IMR-90 (cell line): ENCODE measurements at regions not wholly inside any gene's neighbourhood (a gene's known extent, or its start where the extent isn't known, plus 50 kb on each side); places are given as distances from the start of the nearest gene placed in this dataset.

Experiments used
- ATAC-seq: fragments of 200-7000 bp; cut with Tn5 transposase; 2 replicates; pipeline ENCODE4 v1.9.1; 2020; ENCODE audit warnings: low read depth, mild to moderate bottlenecking, moderate library complexity
- BruUV-seq: library from RNA; stranded (reverse); fragments of 400-500 nt; replicated peaks from 2 replicates; lab custom pipeline; 2021; lab: Mats Ljungman, UMichigan
- CTCF ChIA-PET: fragments of 300-600 bp; formaldehyde crosslinking; extraction: SDS; loops from one replicate; lab custom pipeline; 2021; ENCODE audit warnings: antibody characterized with exemption; lab: Yijun Ruan, JAX
- POLR2A ChIA-PET: fragments of 300-600 bp; sonication (Branson Sonifier 250); formaldehyde crosslinking; loops from one replicate; lab custom pipeline; 2022; ENCODE audit warnings: antibody characterized with exemption; ENCODE audit not compliant: unreplicated experiment; lab: Charles Lee
- DNase-seq: peaks from one replicate; pipeline ENCODE4 v3.0.0; 2013
- H2AFZ ChIP-seq: replicated peaks from 2 replicates; pipeline ENCODE3; 2013; ENCODE audit warnings: low read length, mild to moderate bottlenecking; ENCODE audit not compliant: poor library complexity
- H2AK5ac ChIP-seq: 2 replicates; pipeline ENCODE4 v1.6.1; 2013; ENCODE audit warnings: low read depth, low read length, inconsistent platforms
- H2AK9ac ChIP-seq: replicated peaks from 2 replicates; pipeline ENCODE3; 2013; ENCODE audit warnings: mild to moderate bottlenecking, low read depth, low read length, moderate library complexity; ENCODE audit not compliant: poor library complexity
- H2BK120ac ChIP-seq: 2 replicates; pipeline ENCODE4 v1.6.1; 2013; ENCODE audit warnings: low read depth, low read length, inconsistent platforms
- H2BK15ac ChIP-seq: 3 replicates; pipeline ENCODE4 v1.6.1; 2013; ENCODE audit warnings: low read depth, low read length, inconsistent platforms
- H2BK20ac ChIP-seq: 2 replicates; pipeline ENCODE4 v1.6.1; 2013; ENCODE audit warnings: low read depth, mild to moderate bottlenecking, inconsistent platforms, low read length, moderate library complexity
- H2BK5ac ChIP-seq: 2 replicates; pipeline ENCODE4 v1.6.1; 2013; ENCODE audit warnings: mild to moderate bottlenecking, low read depth, low read length, inconsistent platforms; ENCODE audit not compliant: poor library complexity, severe bottlenecking
- H3K14ac ChIP-seq: replicated peaks from 2 replicates; pipeline ENCODE4 v1.6.1; 2013; ENCODE audit warnings: low read depth, low read length, inconsistent platforms
- H3K18ac ChIP-seq: 2 replicates; pipeline ENCODE4 v1.6.1; 2013; ENCODE audit warnings: low read depth, low read length, control low read depth
- H3K23ac ChIP-seq: 2 replicates; pipeline ENCODE4 v1.6.1; 2013; ENCODE audit warnings: low read depth, low read length, inconsistent platforms
- H3K27ac ChIP-seq: 2 replicates; pipeline ENCODE4 v1.5.1; 2013; ENCODE audit warnings: mild to moderate bottlenecking, control low read depth, low read length; ENCODE audit not compliant: insufficient read depth
- H3K27me3 ChIP-seq: 2 replicates; pipeline ENCODE4 v1.6.1; 2013; ENCODE audit warnings: low read length; ENCODE audit not compliant: control insufficient read depth, insufficient read depth
- H3K36me3 ChIP-seq: 2 replicates; pipeline ENCODE4 v1.6.1; 2013; ENCODE audit warnings: low read length, mixed read lengths; ENCODE audit not compliant: control insufficient read depth, insufficient read depth
- H3K4ac ChIP-seq: 2 replicates; pipeline ENCODE4 v1.6.1; 2013; ENCODE audit warnings: low read depth, low read length, inconsistent platforms
- H3K4me1 ChIP-seq: 2 replicates; pipeline ENCODE4 v1.6.1; 2013; ENCODE audit warnings: low read length, mixed read lengths; ENCODE audit not compliant: control insufficient read depth, insufficient read depth
- H3K4me2 ChIP-seq: 2 replicates; pipeline ENCODE4 v1.6.1; 2013; ENCODE audit warnings: low read depth, mild to moderate bottlenecking, control low read depth, low read length, moderate library complexity
- H3K4me3 ChIP-seq: 2 replicates; pipeline ENCODE4 v1.5.1; 2013; ENCODE audit warnings: low read depth, mild to moderate bottlenecking, control low read depth, low read length, moderate library complexity; ENCODE audit not compliant: insufficient read depth
- H3K56ac ChIP-seq: 2 replicates; pipeline ENCODE4 v1.6.1; 2013; ENCODE audit warnings: low read length, inconsistent platforms; ENCODE audit not compliant: insufficient read depth; ENCODE audit errors: extremely low read depth
- H3K79me1 ChIP-seq, 2 experiments: 2 replicates each; pipeline ENCODE4 v1.6.1; 2013; ENCODE audit warnings: low read length in 2 of 2, inconsistent platforms in 1 of 2, low read depth in 1 of 2
- H3K9ac ChIP-seq: 2 replicates; pipeline ENCODE4 v1.6.1; 2013; ENCODE audit warnings: low read depth, low read length, control low read depth
- H3K9me1 ChIP-seq: 2 replicates; pipeline ENCODE4 v1.6.1; 2013; ENCODE audit warnings: low read length, inconsistent platforms; ENCODE audit not compliant: insufficient read depth
- H3K9me3 ChIP-seq: 2 replicates; pipeline ENCODE4 v1.6.1; 2013; ENCODE audit warnings: low read length; ENCODE audit not compliant: control insufficient read depth, insufficient read depth
- H4K20me1 ChIP-seq: 2 replicates; pipeline ENCODE4 v1.6.1; 2013; ENCODE audit warnings: low read length, inconsistent platforms; ENCODE audit not compliant: insufficient read depth
- H4K5ac ChIP-seq: 2 replicates; pipeline ENCODE4 v1.6.1; 2013; ENCODE audit warnings: mild to moderate bottlenecking, low read depth, low read length, control low read depth
- H4K8ac ChIP-seq, 2 experiments: 2 replicates each; pipeline ENCODE4 v1.6.1; 2013; ENCODE audit warnings: low read depth in 2 of 2, low read length in 2 of 2, control low read depth in 1 of 2, inconsistent platforms in 1 of 2
- H4K91ac ChIP-seq: 2 replicates; pipeline ENCODE4 v1.6.1; 2013; ENCODE audit warnings: low read depth, low read length, inconsistent platforms; ENCODE audit not compliant: insufficient read depth
- BHLHE40 ChIP-seq: fragments of 150-350 bp; IDR thresholded peaks from 2 replicates; pipeline ENCODE4 v1.6.1; 2016; ENCODE audit warnings: mild to moderate bottlenecking, low read depth, low read length
- CEBPB ChIP-seq: IDR thresholded peaks from 2 replicates; pipeline ENCODE4 v1.6.1; 2012; ENCODE audit warnings: low read depth, low read length, improper control_type of control experiment
- CHD1 ChIP-seq: IDR thresholded peaks from 2 replicates; pipeline ENCODE4 v1.6.1; 2012; ENCODE audit warnings: low read depth, low read length, improper control_type of control experiment
- CTCF ChIP-seq: conservative IDR thresholded peaks from 2 replicates; pipeline ENCODE4 v1.5.1; 2012; ENCODE audit warnings: mild to moderate bottlenecking, low read depth, low read length, improper control_type of control experiment
- ELK1 ChIP-seq: fragments of 150-350 bp; IDR thresholded peaks from 2 replicates; pipeline ENCODE4 v1.6.1; 2016; ENCODE audit warnings: low read depth, mild to moderate bottlenecking, low read length, moderate library complexity, borderline replicate concordance
- FOS ChIP-seq: fragments of 150-350 bp; IDR thresholded peaks from 2 replicates; pipeline ENCODE4 v1.6.1; 2016; ENCODE audit warnings: low read depth, low read length
- MAFK ChIP-seq: IDR thresholded peaks from 2 replicates; pipeline ENCODE4 v1.6.1; 2012; ENCODE audit warnings: low read depth, low read length, improper control_type of control experiment
- MAZ ChIP-seq: IDR thresholded peaks from 2 replicates; pipeline ENCODE4 v1.6.1; 2012; ENCODE audit warnings: low read depth, mild to moderate bottlenecking, low read length, improper control_type of control experiment, moderate library complexity, borderline replicate concordance
- MXI1 ChIP-seq: IDR thresholded peaks from 2 replicates; pipeline ENCODE4 v1.6.1; 2012; ENCODE audit warnings: low read depth, mild to moderate bottlenecking, low read length, moderate library complexity, borderline replicate concordance
- NFE2L2 ChIP-seq: fragments of 150-350 bp; IDR thresholded peaks from 2 replicates; pipeline ENCODE4 v1.6.1; 2016; ENCODE audit warnings: low read depth, mild to moderate bottlenecking, low read length
- POLR2A ChIP-seq: IDR thresholded peaks from 2 replicates; pipeline ENCODE4 v1.6.1; 2012; ENCODE audit warnings: mild to moderate bottlenecking, low read depth, low read length
- RAD21 ChIP-seq: IDR thresholded peaks from 2 replicates; pipeline ENCODE4 v1.6.1; 2012; ENCODE audit warnings: low read length, improper control_type of control experiment
- RCOR1 ChIP-seq: IDR thresholded peaks from 2 replicates; pipeline ENCODE4 v1.6.1; 2012; ENCODE audit warnings: mild to moderate bottlenecking, low read length, improper control_type of control experiment; ENCODE audit not compliant: insufficient replicate concordance
- RFX5 ChIP-seq: IDR thresholded peaks from 2 replicates; pipeline ENCODE4 v1.8.0; 2012; ENCODE audit warnings: low read depth, mild to moderate bottlenecking, low read length, moderate library complexity
- SMC3 ChIP-seq: fragments of 150-350 bp; IDR thresholded peaks from 2 replicates; pipeline ENCODE4 v1.6.1; 2016; ENCODE audit warnings: low read depth, mild to moderate bottlenecking, antibody characterized with exemption, low read length, moderate library complexity
- WGBS, 2 experiments: methylation state at CpG; one replicate each; pipeline versions ENCODE4 v1.1.5 to v1.1.7; 2013; ENCODE audit warnings: missing lambda C conversion rate in 2 of 2; ENCODE audit not compliant: insufficient read length in 1 of 2; ENCODE audit errors: extremely low coverage in 2 of 2; 5-methylcytosine and 5-hydroxymethylcytosine counted together
- dilution Hi-C: fragments of 300-500 bp; cut with HindIII; formaldehyde crosslinking; loops from one replicate; pipeline ENCODE4 v1.14.3; 2018; ENCODE audit warnings: low sequenced_read_pairs; ENCODE audit not compliant: unreplicated experiment
- in situ Hi-C: fragments of 300-500 bp; cut with MboI; formaldehyde crosslinking; loops from 3 replicates; pipeline ENCODE4 v1.14.3; 2019; ENCODE audit warnings: low sequenced_read_pairs, inconsistent platforms, mixed read lengths
- intact Hi-C: fragments of 100-400 bp; cut with micrococcal nuclease; formaldehyde crosslinking; loops from 2 replicates; pipeline ENCODE4 v1.10.0; 2022
- TF ChIP-seq, protein P1 (sequence below): fragments of 150-350 bp; IDR thresholded peaks from 2 replicates; pipeline ENCODE4 v1.6.1; 2017; ENCODE audit warnings: mild to moderate bottlenecking, antibody characterized with exemption, low read length, low read depth

GRCh38 chr3:83011481-83011880 is 1250.0 kb upstream of the GBE1 start:
- Histone ChIP-seq H2AFZ (no peak overlapping the region), H3K14ac (no peak overlapping the region), H2BK120ac (no peak overlapping the region), H3K4me1 (no peaks in the 10 kb centered on the region), H2BK15ac (no peak overlapping the region), H3K4me3 (no peak overlapping the region), H3K36me3 (no peaks in the 10 kb centered on the region), H3K18ac (no peak overlapping the region), H3K9me1 (no peaks in the 10 kb centered on the region), H3K9me3 (no peaks in the 10 kb centered on the region), H3K4me2 (no peak overlapping the region), H3K4ac (no peak overlapping the region), H4K91ac (no peak overlapping the region), H3K27me3 (no peaks in the 10 kb centered on the region), H4K8ac (no peak overlapping the region), H3K56ac (no peak overlapping the region), H2BK20ac (no peak overlapping the region), H4K5ac (no peak overlapping the region), H2BK5ac (no peak overlapping the region), H3K23ac (no peak overlapping the region), H3K79me1 (no peaks in the 10 kb centered on the region), H4K20me1 (no peaks in the 10 kb centered on the region), H2AK5ac (no peak overlapping the region), H3K9ac (no peak overlapping the region), H3K27ac (no peak overlapping the region), H2AK9ac (no peak overlapping the region)
- no TSS peak for BruUV-seq
- intact Hi-C loops, result no loop called here
- WGBS, 2 experiments, result 0% methylated on average over 1 of the region's 4 CpGs; no CpG with 5 or more reads in 1 of the 2 experiments
- CTCF ChIA-PET, result no interaction called here
- in situ Hi-C loops, result no loop called here
- dilution Hi-C loops, result no loop called here
- POLR2A ChIA-PET, result no interaction called here
- ATAC-seq, result no peak
- no peak for TF ChIP-seq POLR2A
- no peak for TF ChIP-seq MAZ
- no peak for TF ChIP-seq CEBPB
- TF ChIP-seq, protein P1, sequence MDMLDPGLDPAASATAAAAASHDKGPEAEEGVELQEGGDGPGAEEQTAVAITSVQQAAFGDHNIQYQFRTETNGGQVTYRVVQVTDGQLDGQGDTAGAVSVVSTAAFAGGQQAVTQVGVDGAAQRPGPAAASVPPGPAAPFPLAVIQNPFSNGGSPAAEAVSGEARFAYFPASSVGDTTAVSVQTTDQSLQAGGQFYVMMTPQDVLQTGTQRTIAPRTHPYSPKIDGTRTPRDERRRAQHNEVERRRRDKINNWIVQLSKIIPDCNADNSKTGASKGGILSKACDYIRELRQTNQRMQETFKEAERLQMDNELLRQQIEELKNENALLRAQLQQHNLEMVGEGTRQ, result no peak
- TF ChIP-seq RCOR1, result no peak
- TF ChIP-seq RFX5, result no peak
- no peak for TF ChIP-seq FOS
- no peak for TF ChIP-seq SMC3
- TF ChIP-seq NFE2L2, result no peak
- TF ChIP-seq CTCF, result no peak
- no peak for TF ChIP-seq MXI1
- TF ChIP-seq BHLHE40, result no peak
- no peak for TF ChIP-seq MAFK
- no peak for TF ChIP-seq ELK1
- no peak for TF ChIP-seq RAD21
- no peak for TF ChIP-seq CHD1
- no peak for DNase-seq
